Right lobe of liver (tissue), 6 donors: ENCODE measurements at regions not wholly inside any gene's neighbourhood (a gene's known extent, or its start where the extent isn't known, plus 50 kb on each side); places are given as distances from the start of the nearest gene placed in this dataset.

Source experiments
- ATAC-seq, 4 donors: fragments of 200-7000 bp; cut with Tn5 transposase; one replicate each; pipeline ENCODE4 v1.9.1; 2020; ENCODE audit warnings: mild to moderate bottlenecking in 4 of 4, moderate library complexity in 4 of 4
- DNase-seq, 3 donors: peaks; one replicate each; pipeline ENCODE4 v3.0.0-alpha.2; 2020
- H3K27ac ChIP-seq, 3 donors: fragments of 200-600 bp; one replicate each; pipeline ENCODE4 v1.8.0; 2022
- H3K27me3 ChIP-seq, 2 donors: fragments of 200-600 bp; one replicate each; pipeline ENCODE4 v1.8.0; 2022
- H3K36me3 ChIP-seq, 4 donors: fragments of 200-600 bp; sonication (generic) in 1 of 4; one replicate each; pipeline versions ENCODE4 v1.5.1 to v1.8.0; 2017 to 2022; ENCODE audit warnings: control low read depth in 1 of 4
- H3K4me1 ChIP-seq, 4 donors: fragments of 200-600 bp; sonication (generic) in 1 of 4; one replicate each; pipeline versions ENCODE4 v1.5.1 to v1.8.0; 2017 to 2022; ENCODE audit warnings: control low read depth in 1 of 4
- H3K4me3 ChIP-seq, 3 donors: fragments of 200-600 bp; one replicate each; pipeline ENCODE4 v1.8.0; 2022
- H3K9me3 ChIP-seq, 4 donors: fragments of 200-600 bp; sonication (generic) in 1 of 4; one replicate each; pipeline versions ENCODE4 v1.5.1 to v1.8.0; 2017 to 2022; ENCODE audit warnings: control low read depth in 1 of 4
- CTCF ChIP-seq, 4 donors: fragments of 200-600 bp in 3 of 4; fragments of 450-650 bp in 1 of 4; IDR thresholded peaks; one replicate each; pipeline versions ENCODE4 v1.5.1 to v1.8.0; 2016 to 2022; ENCODE audit warnings: antibody characterized with exemption in 4 of 4, mild to moderate bottlenecking in 2 of 4
- POLR2A ChIP-seq: fragments of 450-650 bp; IDR thresholded peaks from one replicate; pipeline ENCODE4 v1.6.1; 2017; ENCODE audit warnings: antibody characterized with exemption, mild to moderate bottlenecking
- WGBS: methylation state at CpG from one replicate; pipeline ENCODE4 v1.1.6; 2018; ENCODE audit warnings: low coverage, low lambda C conversion rate; ENCODE audit not compliant: insufficient coverage; ENCODE audit errors: missing lambda C conversion rate; 5-methylcytosine and 5-hydroxymethylcytosine counted together
- intact Hi-C, 2 donors: fragments of 100-400 bp; cut with DNase I; formaldehyde crosslinking; loops; one replicate each; pipeline versions ENCODE4 v1.11.2 to v1.14.1; 2022
- donor health status: DM: no; HTN: yes; CAD: no.
- donor health status: DM: no; HTN: no; CAD: no.
- donor health status: DM: no; HTN: no; CAD: no.
- donor health status: DM: no; HTN: yes; CAD: no.
- donor health status: DM: no; HTN: yes; CAD: no.

- no peaks in the 10 kb centered on the region for H3K36me3 ChIP-seq
- no peaks in the 10 kb centered on the region for H3K9me3 ChIP-seq
- intact Hi-C loops, result no loop called here
- peaks cover 0 to 27% (median 16%) of the 10 kb centered on the region in 4 donors for H3K4me1 ChIP-seq
- ATAC-seq, result peak; percentile 25 to 57 (median 38)
- peak overlapping the region in 2 of 3 donors; percentile 52 to 56 for H3K27ac ChIP-seq
- H3K4me3 ChIP-seq, result no peak overlapping the region
- 40% methylated on average over 1 of the region's 1 CpG for WGBS
- TF ChIP-seq POLR2A (no peak), CTCF (IDR thresholded peaks at IDR 0.05) (no peak)
- H3K27me3 ChIP-seq, result no peaks in the 10 kb centered on the region
- DNase-seq, result no peak
Measured at GRCh38 chr20:22470620-22471026, 113.7 kb downstream of the FOXA2 start.

- H3K36me3 ChIP-seq, result no peaks in the 10 kb centered on the region
- ATAC-seq (no peak), DNase-seq (no peak)
- intact Hi-C loops, result loop anchor here (10.0 kb wide), 1 partner anchor 118 kb away; the partner anchor contains the start of gene FOXA2 (in 2 of the 2)
- no peaks in the 10 kb centered on the region for H3K27me3 ChIP-seq
- TF ChIP-seq CTCF (IDR thresholded peaks at IDR 0.05) (no peak), POLR2A (no peak)
- H3K27ac ChIP-seq, result peak overlapping the region; percentile 38 to 93 (median 52)
- 36% methylated on average over 6 of the region's 7 CpGs for WGBS
- no peak overlapping the region for H3K4me3 ChIP-seq
- H3K4me1 ChIP-seq, result peaks cover 0 to 66% (median 34%) of the 10 kb centered on the region in 4 donors
- H3K9me3 ChIP-seq, result no peaks in the 10 kb centered on the region
Measured at GRCh38 chr20:22466447-22467171, 117.8 kb downstream of the FOXA2 start.

- peaks cover 0 to 73% (median 34%) of the 10 kb centered on the region in 4 donors for H3K4me1 ChIP-seq
- whole genome bisulfite sequencing, result 34% methylated on average over 4 of the region's 5 CpGs
- peak; percentile 77 to 87 (median 82) for ATAC-seq
- H3K4me3 ChIP-seq, result no peak overlapping the region
- intact Hi-C loops, result loop anchor here (10.0 kb wide), 1 partner anchor 119 kb away; the partner anchor contains the start of gene FOXA2 (in 2 of the 2)
- TF ChIP-seq CTCF (IDR thresholded peaks at IDR 0.05) (no peak), POLR2A (no peak)
- no peaks in the 10 kb centered on the region for H3K27me3 ChIP-seq
- no peaks in the 10 kb centered on the region for H3K9me3 ChIP-seq
- DNase-seq, result peak; percentile 55 to 76 (median 75)
- peak overlapping the region; percentile 38 to 93 (median 71) for H3K27ac ChIP-seq
- no peaks in the 10 kb centered on the region for H3K36me3 ChIP-seq
Measured at GRCh38 chr20:22465622-22466446, 118.5 kb downstream of the FOXA2 start.

- Histone ChIP-seq H3K27me3 (no peaks in the 10 kb centered on the region), H3K4me1 (peaks cover 0 to 77% (median 35%) of the 10 kb centered on the region in 4 donors), H3K9me3 (no peaks in the 10 kb centered on the region), H3K4me3 (no peak overlapping the region), H3K27ac (peak overlapping the region; percentile 2 to 93 (median 71)), H3K36me3 (no peaks in the 10 kb centered on the region)
- DNase-seq (peak; percentile 30 to 83 (median 63)), ATAC-seq (peak in 3 of 4 donors; percentile 20 to 33 (median 25))
- intact Hi-C loops, result loop anchor here (10.0 kb wide), 1 partner anchor 120 kb away; the partner anchor contains the start of gene FOXA2 (in 2 of the 2)
- TF ChIP-seq POLR2A (no peak), CTCF (IDR thresholded peaks at IDR 0.05) (no peak)
- 90% methylated on average over 3 of the region's 5 CpGs for WGBS
Measured at GRCh38 chr20:22464312-22465003, 119.9 kb downstream of the FOXA2 start.
